Smooth muscle cell (in vitro differentiated cells): ENCODE measurements at regions not wholly inside any gene's neighbourhood (a gene's known extent, or its start where the extent isn't known, plus 50 kb on each side); places are given as distances from the start of the nearest gene placed in this dataset.

ENCODE experiments used
- DNase-seq: peaks from one replicate; lab custom pipeline; 2025; ENCODE audit not compliant: unreplicated experiment; lab: John Stamatoyannopoulos, UW
- H2AFZ ChIP-seq: fragments of 200-600 bp; sonication (generic); 2 replicates; pipeline ENCODE4 v1.6.0; 2016; ENCODE audit warnings: antibody characterized with exemption, low read depth, mild to moderate bottlenecking
- H3F3A ChIP-seq: fragments of 200-600 bp; sonication (generic); 2 replicates; pipeline ENCODE4 v1.6.0; 2017; ENCODE audit warnings: antibody characterized with exemption, low read depth
- H3K27ac ChIP-seq: fragments of 200-600 bp; sonication (generic); 2 replicates; pipeline ENCODE4 v1.5.1; 2016; ENCODE audit warnings: low read depth, mild to moderate bottlenecking
- H3K27me3 ChIP-seq: fragments of 200-600 bp; sonication (generic); 2 replicates; pipeline ENCODE4 v1.6.1; 2016; ENCODE audit warnings: low read depth, mild to moderate bottlenecking
- H3K36me3 ChIP-seq: fragments of 200-600 bp; sonication (generic); 2 replicates; pipeline ENCODE4 v1.5.1; 2016; ENCODE audit warnings: low read depth
- H3K4me1 ChIP-seq: fragments of 200-600 bp; sonication (generic); 2 replicates; pipeline ENCODE4 v1.5.1; 2016; ENCODE audit warnings: low read depth
- H3K4me2 ChIP-seq: fragments of 200-600 bp; sonication (generic); 2 replicates; pipeline ENCODE4 v1.6.0; 2016; ENCODE audit warnings: mild to moderate bottlenecking
- H3K4me3 ChIP-seq: fragments of 200-600 bp; sonication (generic); 2 replicates; pipeline ENCODE4 v1.5.1; 2016; ENCODE audit warnings: mild to moderate bottlenecking
- H3K79me2 ChIP-seq: fragments of 200-600 bp; sonication (generic); 2 replicates; pipeline ENCODE4 v1.6.0; 2016; ENCODE audit warnings: low read depth, mild to moderate bottlenecking
- H3K9ac ChIP-seq: fragments of 200-600 bp; sonication (generic); 2 replicates; pipeline ENCODE4 v1.6.0; 2016; ENCODE audit warnings: low read depth
- H3K9me3 ChIP-seq: fragments of 200-600 bp; sonication (generic); replicated peaks from 2 replicates; pipeline ENCODE4 v1.5.1; 2016; ENCODE audit warnings: low read depth
- H4K20me1 ChIP-seq: fragments of 200-600 bp; sonication (generic); 2 replicates; pipeline ENCODE4 v1.6.0; 2016; ENCODE audit warnings: low read depth
- WGBS: methylation state at CpG from one replicate; pipeline ENCODE4 v1.1.7; 2016; ENCODE audit warnings: low lambda C conversion rate; 5-methylcytosine and 5-hydroxymethylcytosine counted together
- TF ChIP-seq, protein P1 (sequence below): fragments of 200-600 bp; sonication (generic); IDR thresholded peaks from 2 replicates; pipeline ENCODE4 v1.5.1; 2017; ENCODE audit warnings: borderline replicate concordance, mild to moderate bottlenecking, antibody characterized with exemption; ENCODE audit not compliant: insufficient read depth, poor library complexity, severe bottlenecking

DNA sequence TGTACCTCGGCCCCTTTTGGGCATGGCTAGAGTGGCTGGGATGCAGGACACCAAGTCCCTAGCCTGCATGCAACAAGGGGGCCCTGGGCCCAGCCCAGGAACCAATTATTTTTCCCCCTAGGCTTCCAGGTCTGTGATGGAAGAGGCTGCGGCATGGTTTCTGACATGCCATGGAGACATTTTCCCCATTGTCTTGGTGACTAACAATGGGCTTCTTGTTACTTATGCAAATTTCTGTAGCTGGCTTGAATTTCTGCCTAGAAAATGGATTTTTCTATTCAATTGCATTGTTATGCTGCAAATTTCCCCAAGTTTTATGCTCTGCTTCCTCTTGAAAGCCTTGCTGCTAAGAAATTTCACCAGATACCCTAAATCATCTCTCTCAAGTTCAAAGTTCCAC lies 1269.6 kb upstream of the CITED2 start:
- H3K4me3 ChIP-seq = no peak overlapping the region
- no peak overlapping the region for H3K27ac ChIP-seq
- no peaks in the 10 kb centered on the region for H3K27me3 ChIP-seq
- no peaks in the 10 kb centered on the region for H3F3A ChIP-seq
- no peaks in the 10 kb centered on the region for H3K36me3 ChIP-seq
- H3K9ac ChIP-seq = no peak overlapping the region
- no peak overlapping the region for H3K4me2 ChIP-seq
- H2AFZ ChIP-seq = no peak overlapping the region
- no peak for DNase-seq
- no peaks in the 10 kb centered on the region for H3K9me3 ChIP-seq
- TF ChIP-seq, protein P1, sequence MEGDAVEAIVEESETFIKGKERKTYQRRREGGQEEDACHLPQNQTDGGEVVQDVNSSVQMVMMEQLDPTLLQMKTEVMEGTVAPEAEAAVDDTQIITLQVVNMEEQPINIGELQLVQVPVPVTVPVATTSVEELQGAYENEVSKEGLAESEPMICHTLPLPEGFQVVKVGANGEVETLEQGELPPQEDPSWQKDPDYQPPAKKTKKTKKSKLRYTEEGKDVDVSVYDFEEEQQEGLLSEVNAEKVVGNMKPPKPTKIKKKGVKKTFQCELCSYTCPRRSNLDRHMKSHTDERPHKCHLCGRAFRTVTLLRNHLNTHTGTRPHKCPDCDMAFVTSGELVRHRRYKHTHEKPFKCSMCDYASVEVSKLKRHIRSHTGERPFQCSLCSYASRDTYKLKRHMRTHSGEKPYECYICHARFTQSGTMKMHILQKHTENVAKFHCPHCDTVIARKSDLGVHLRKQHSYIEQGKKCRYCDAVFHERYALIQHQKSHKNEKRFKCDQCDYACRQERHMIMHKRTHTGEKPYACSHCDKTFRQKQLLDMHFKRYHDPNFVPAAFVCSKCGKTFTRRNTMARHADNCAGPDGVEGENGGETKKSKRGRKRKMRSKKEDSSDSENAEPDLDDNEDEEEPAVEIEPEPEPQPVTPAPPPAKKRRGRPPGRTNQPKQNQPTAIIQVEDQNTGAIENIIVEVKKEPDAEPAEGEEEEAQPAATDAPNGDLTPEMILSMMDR = no peak
- no peaks in the 10 kb centered on the region for H3K79me2 ChIP-seq
- H3K4me1 ChIP-seq = no peaks in the 10 kb centered on the region
- WGBS = 92% methylated on average over 2 of the region's 2 CpGs
- H4K20me1 ChIP-seq = no peaks in the 10 kb centered on the region

- Histone ChIP-seq H3K9me3 (no peaks in the 10 kb centered on the region), H3K4me1 (no peaks in the 10 kb centered on the region), H3K36me3 (no peaks in the 10 kb centered on the region), H2AFZ (no peak overlapping the region), H4K20me1 (no peaks in the 10 kb centered on the region), H3F3A (no peaks in the 10 kb centered on the region), H3K9ac (no peak overlapping the region), H3K4me2 (no peak overlapping the region), H3K27me3 (no peaks in the 10 kb centered on the region), H3K27ac (no peak overlapping the region), H3K79me2 (no peaks in the 10 kb centered on the region), H3K4me3 (no peak overlapping the region)
- DNase-seq = no peak
- TF ChIP-seq, protein P1 = no peak
Measured at GRCh38 chr6:140641412-140641811, 1267.0 kb upstream of the CITED2 start.

- Histone ChIP-seq H3K4me2 (no peak overlapping the region), H3K36me3 (no peaks in the 10 kb centered on the region), H3K27me3 (no peaks in the 10 kb centered on the region), H3K79me2 (no peaks in the 10 kb centered on the region), H3K4me1 (no peaks in the 10 kb centered on the region), H2AFZ (peak overlapping the region; percentile 81), H3K4me3 (no peak overlapping the region), H3K9me3 (no peaks in the 10 kb centered on the region), H3K9ac (no peak overlapping the region), H3F3A (no peaks in the 10 kb centered on the region), H4K20me1 (no peaks in the 10 kb centered on the region), H3K27ac (no peak overlapping the region)
- TF ChIP-seq, protein P1 = no peak
- no peak for DNase-seq
- WGBS = 43% methylated on average over 2 of the region's 2 CpGs
Measured at GRCh38 chr6:140636908-140637402, 1262.5 kb upstream of the CITED2 start.

GRCh38 chr6:140636271-140636907 lies 1261.9 kb upstream of the CITED2 start:
- no peak overlapping the region for H3K9ac ChIP-seq
- H3K4me2 ChIP-seq = no peak overlapping the region
- H4K20me1 ChIP-seq = no peaks in the 10 kb centered on the region
- no peaks in the 10 kb centered on the region for H3K79me2 ChIP-seq
- no peaks in the 10 kb centered on the region for H3K36me3 ChIP-seq
- H3F3A ChIP-seq = no peaks in the 10 kb centered on the region
- TF ChIP-seq, protein P1 = no peak
- WGBS = 83% methylated on average over 11 of the region's 11 CpGs
- H3K4me1 ChIP-seq = no peaks in the 10 kb centered on the region
- peak overlapping the region; percentile 81 for H2AFZ ChIP-seq
- H3K4me3 ChIP-seq = no peak overlapping the region
- no peak for DNase-seq
- no peaks in the 10 kb centered on the region for H3K9me3 ChIP-seq
- H3K27ac ChIP-seq = no peak overlapping the region
- no peaks in the 10 kb centered on the region for H3K27me3 ChIP-seq
